ENCODE measurements at regions not wholly inside any gene's neighbourhood (a gene's known extent, or its start where the extent isn't known, plus 50 kb on each side); places are given as distances from the start of the nearest gene placed in this dataset.

- Histone ChIP-seq H3K79me1 (ENCODE audit: low read depth, low read length) (no peaks in the 10 kb centered on the region), H3K56ac (replicated peaks; ENCODE audit: insufficient read length, low read depth, low read length) (no peak overlapping the region), H3K23me2 (ENCODE audit: low read depth, low read length) (no peaks in the 10 kb centered on the region), H3K18ac (ENCODE audit: extremely low read depth, low read length) (no peak overlapping the region), H4K91ac (replicated peaks; ENCODE audit: insufficient read length, low read length) (no peak overlapping the region), H3K4me3 (ENCODE audit: extremely low read depth in 1 of 4, insufficient read depth in 2 of 4, low read depth in 3 of 4, low read length in 4 of 4) (no peak overlapping the region), H2BK15ac (ENCODE audit: low read length) (no peak overlapping the region), H3K9ac (replicated peaks in 1 of 4; ENCODE audit: extremely low read depth in 1 of 4, low read depth in 3 of 4, low read length in 3 of 4) (peak overlapping the region in 1 of 4 experiments; percentile 34; a peak in 1 of 7 replicates), H3K23ac (ENCODE audit: insufficient read length) (no peak overlapping the region), H3K36me3 (ENCODE audit: control insufficient read depth in 2 of 4, insufficient read depth in 4 of 4, low read length in 3 of 4) (no peaks in the 10 kb centered on the region), H2BK12ac (ENCODE audit: low read depth, low read length) (no peak overlapping the region), H3K27me3 (replicated peaks in 1 of 4; ENCODE audit: control insufficient read depth in 3 of 4, extremely low read depth in 1 of 4, insufficient read depth in 3 of 4, low read length in 3 of 4) (no peaks in the 10 kb centered on the region), H3K4me2 (ENCODE audit: insufficient read depth in 1 of 2, low read depth in 2 of 2, low read length in 2 of 2) (no peak overlapping the region), H4K8ac (ENCODE audit: extremely low read depth, insufficient read depth, low read length) (no peak overlapping the region), H2AFZ (ENCODE audit: low read length) (no peak overlapping the region), H2BK120ac (replicated peaks; ENCODE audit: low read depth, low read length) (no peak overlapping the region), H2BK5ac (ENCODE audit: low read depth, low read length) (no peak overlapping the region), H3K4ac (replicated peaks; ENCODE audit: insufficient read length, low read depth, low read length) (no peak overlapping the region), H4K20me1 (replicated peaks in 1 of 2; ENCODE audit: control insufficient read depth in 1 of 2, insufficient read depth in 2 of 2, low read length in 2 of 2) (no peaks in the 10 kb centered on the region), H2AK5ac (ENCODE audit: low read depth, low read length) (no peak overlapping the region), H3K14ac (ENCODE audit: insufficient read length) (no peak overlapping the region), H3K27ac (ENCODE audit: low read depth, low read length) (no peak overlapping the region), H4K5ac (ENCODE audit: insufficient read length, low read depth, low read length) (no peak overlapping the region), H2BK20ac (ENCODE audit: low read length) (no peak overlapping the region), H3K4me1 (replicated peaks in 1 of 4; ENCODE audit: control insufficient read depth in 3 of 4, insufficient read depth in 4 of 4, low read length in 3 of 4) (no peaks in the 10 kb centered on the region), H3K9me3 (ENCODE audit: insufficient read depth in 2 of 2, low read depth in 1 of 2, low read length in 1 of 2) (no peaks in the 10 kb centered on the region), H3K79me2 (ENCODE audit: control insufficient read depth in 1 of 2, insufficient read depth in 2 of 2, low read length in 2 of 2) (no peaks in the 10 kb centered on the region)
- no peak for FAIRE-seq
- WGBS, 2 experiments (ENCODE audit: extremely low coverage in 1 of 2, insufficient coverage in 1 of 2, insufficient read length in 1 of 2, insufficient replicate concordance in 2 of 2, low coverage in 1 of 2, low lambda C conversion rate in 2 of 2, missing lambda C conversion rate in 1 of 2), result 96% methylated on average over 2 of the region's 2 CpGs; no CpG with 5 or more reads in 1 of the 2 experiments
- CTCF ChIA-PET (ENCODE audit: partially characterized antibody), result no interaction called here
- TF ChIP-seq ASH2L (IDR thresholded peaks at IDR 0.05; ENCODE audit: low read length) (no peak), PHF8 (conservative IDR thresholded peaks at IDR 0.05; ENCODE audit: low read depth, low read length) (no peak), CBX8 (IDR thresholded peaks at IDR 0.05; ENCODE audit: borderline replicate concordance, low read depth, low read length) (no peak), KDM5A (IDR thresholded peaks at IDR 0.05; ENCODE audit: low read length) (no peak), SIN3A (conservative IDR thresholded peaks at IDR 0.05 in 1 of 2, IDR thresholded peaks at IDR 0.05 in 1 of 2; ENCODE audit: low read depth in 1 of 2, low read length in 2 of 2) (no peak), CREB1 (IDR thresholded peaks at IDR 0.05) (no peak), YY1 (IDR thresholded peaks at IDR 0.05; ENCODE audit: low read depth, low read length) (no peak), SUZ12 (IDR thresholded peaks at IDR 0.05; ENCODE audit: low read length) (no peak), SRF (IDR thresholded peaks at IDR 0.05; ENCODE audit: low read depth, low read length) (no peak), NRF1 (IDR thresholded peaks at IDR 0.05; ENCODE audit: low read depth, low read length) (no peak), BCL11A (IDR thresholded peaks at IDR 0.05; ENCODE audit: low read depth in 2 of 2, low read length in 2 of 2) (no peak), RXRA (IDR thresholded peaks at IDR 0.05; ENCODE audit: insufficient read depth, low read depth, low read length) (no peak)
- POLR2A ChIA-PET (ENCODE audit: partially characterized antibody), result no interaction called here
- DNase-seq (ENCODE audit: low read depth in 1 of 2, low spot score in 2 of 2), result no peak
Measured at GRCh38 chr13:67390462-67391086, 160.4 kb upstream of the PCDH9 start.

Data from H1 (cell line).